ENCODE measurements at regions not wholly inside any gene's neighbourhood (a gene's known extent, or its start where the extent isn't known, plus 50 kb on each side); places are given as distances from the start of the nearest gene placed in this dataset.

- TF ChIP-seq CTCF (IDR thresholded peaks at IDR 0.05) (no peak), POLR2A (IDR thresholded peaks at IDR 0.05; ENCODE audit: low read length) (no peak), POLR2AphosphoS2 (conservative IDR thresholded peaks at IDR 0.05; ENCODE audit: low read length) (no peak), E2F6 (IDR thresholded peaks at IDR 0.05; ENCODE audit: borderline replicate concordance, low read depth) (no peak), MAZ (IDR thresholded peaks at IDR 0.05; ENCODE audit: borderline replicate concordance, low read depth, low read length) (no peak), MYC (IDR thresholded peaks at IDR 0.05; ENCODE audit: borderline replicate concordance, low read length) (no peak), JUN (IDR thresholded peaks at IDR 0.05) (no peak), EP300 (IDR thresholded peaks at IDR 0.05) (no peak), NR3C1 (IDR thresholded peaks at IDR 0.05) (no peak), RNF2 (IDR thresholded peaks at IDR 0.05; ENCODE audit: borderline replicate concordance, low read depth) (no peak), RAD21 (conservative IDR thresholded peaks at IDR 0.05 in 1 of 2, IDR thresholded peaks at IDR 0.05 in 1 of 2) (no peak)
Observed at GRCh38 chr5:102613661-102614060, 114.9 kb upstream of the SLCO6A1 start.
